ENCODE measurements at regions not wholly inside any gene's neighbourhood (a gene's known extent, or its start where the extent isn't known, plus 50 kb on each side); places are given as distances from the start of the nearest gene placed in this dataset.

GRCh38 chr5:74196233-74196632 is 444.3 kb downstream of the ENC1 start:
- Mint-ChIP-seq H3K4me3 (no peak overlapping the region), H3K27ac (no peak overlapping the region), H3K4me1 (ENCODE audit: low read depth) (peaks cover 35% of the 10 kb centered on the region), H3K9me3 (no peaks in the 10 kb centered on the region), H3K36me3 (ENCODE audit: low read depth) (no peaks in the 10 kb centered on the region; the same call in 1 of the 2 replicates), H3K27me3 (ENCODE audit: insufficient read depth) (peaks cover 5% of the 10 kb centered on the region)
- no peak for DNase-seq
- TF ChIP-seq CTCF (IDR thresholded peaks at IDR 0.05) = no peak

- H3K36me3 Mint-ChIP-seq (ENCODE audit: low read depth) = no peaks in the 10 kb centered on the region; the same call in 1 of the 2 replicates
Measured at GRCh38 chr5:74194196-74194595, 446.3 kb downstream of the ENC1 start.

GRCh38 chr5:74192606-74193299 is 447.8 kb downstream of the ENC1 start:
- Mint-ChIP-seq H3K9me3 (no peaks in the 10 kb centered on the region), H3K27ac (peak overlapping the region; percentile 3; the same call in 1 of the 2 replicates)

More at GRCh38 chr5:74194196-74194595, 446.3 kb downstream of the ENC1 start:
- H3K4me3 Mint-ChIP-seq = no peak overlapping the region
- no peaks in the 10 kb centered on the region for H3K9me3 Mint-ChIP-seq
- peaks cover 18% of the 10 kb centered on the region for H3K4me1 Mint-ChIP-seq (ENCODE audit: low read depth)
- DNase-seq = no peak
- H3K27ac Mint-ChIP-seq = no peak overlapping the region
- H3K27me3 Mint-ChIP-seq (ENCODE audit: insufficient read depth) = peaks cover 5% of the 10 kb centered on the region
- TF ChIP-seq CTCF (IDR thresholded peaks at IDR 0.05) = no peak

GRCh38 chr5:74188351-74189105 is 452.0 kb downstream of the ENC1 start:
- peaks cover 3% of the 10 kb centered on the region for H3K27me3 Mint-ChIP-seq (ENCODE audit: insufficient read depth)
- H3K4me1 Mint-ChIP-seq (ENCODE audit: low read depth) = peaks cover 38% of the 10 kb centered on the region
- no peaks in the 10 kb centered on the region; the same call in 1 of the 2 replicates for H3K36me3 Mint-ChIP-seq (ENCODE audit: low read depth)
- H3K9me3 Mint-ChIP-seq = no peaks in the 10 kb centered on the region
- no peak overlapping the region for H3K27ac Mint-ChIP-seq
- no peak for DNase-seq
- TF ChIP-seq CTCF (IDR thresholded peaks at IDR 0.05) = no peak
- H3K4me3 Mint-ChIP-seq = no peak overlapping the region

More at GRCh38 chr5:74192606-74193299, 447.8 kb downstream of the ENC1 start:
- DNase-seq = no peak
- Mint-ChIP-seq H3K4me1 (ENCODE audit: low read depth) (peaks cover 15% of the 10 kb centered on the region), H3K36me3 (ENCODE audit: low read depth) (no peaks in the 10 kb centered on the region; the same call in 1 of the 2 replicates), H3K27me3 (ENCODE audit: insufficient read depth) (peaks cover 5% of the 10 kb centered on the region), H3K4me3 (peak overlapping the region; percentile 1; the same call in 1 of the 2 replicates)
- no peak for TF ChIP-seq CTCF (IDR thresholded peaks at IDR 0.05)

GRCh38 chr5:74187757-74188156 is 452.8 kb downstream of the ENC1 start:
- Mint-ChIP-seq H3K27ac (no peak overlapping the region), H3K9me3 (no peaks in the 10 kb centered on the region), H3K4me1 (ENCODE audit: low read depth) (peaks cover 33% of the 10 kb centered on the region), H3K36me3 (ENCODE audit: low read depth) (no peaks in the 10 kb centered on the region; the same call in 1 of the 2 replicates), H3K27me3 (ENCODE audit: insufficient read depth) (peaks cover 3% of the 10 kb centered on the region), H3K4me3 (no peak overlapping the region)
- no peak for DNase-seq
- no peak for TF ChIP-seq CTCF (IDR thresholded peaks at IDR 0.05)
